GM12878 (cell line): ENCODE measurements at regions not wholly inside any gene's neighbourhood (a gene's known extent, or its start where the extent isn't known, plus 50 kb on each side); places are given as distances from the start of the nearest gene placed in this dataset.

Experiments used
- ATF3 ChIP-seq: IDR thresholded peaks from 2 replicates; pipeline ENCODE4 v1.6.1; 2011; ENCODE audit warnings: low read depth, mild to moderate bottlenecking, low read length, moderate library complexity, borderline replicate concordance; ENCODE audit errors: extremely low read depth
- CBFB ChIP-seq: IDR thresholded peaks from 2 replicates; pipeline ENCODE4 v1.6.1; 2016; ENCODE audit warnings: antibody characterized with exemption, low read depth
- CBX5 ChIP-seq: sonication (generic); IDR thresholded peaks from 2 replicates; pipeline ENCODE4 v1.6.1; 2016; ENCODE audit warnings: low read depth, moderate library complexity, mild to moderate bottlenecking, inconsistent platforms
- CTCF ChIP-seq, 3 experiments: IDR thresholded peaks in 2 of 3; conservative IDR thresholded peaks in 1 of 3; 2 replicates each; pipeline ENCODE4 v1.5.1; 2011; ENCODE audit warnings: low read depth in 3 of 3, low read length in 3 of 3, mild to moderate bottlenecking in 3 of 3, control low read depth in 2 of 3, moderate library complexity in 2 of 3, inconsistent platforms in 1 of 3, mixed read lengths in 1 of 3; ENCODE audit not compliant: control insufficient read depth in 2 of 3, insufficient read depth in 1 of 3; ENCODE audit errors: extremely low read depth in 1 of 3
- ELK1 ChIP-seq: IDR thresholded peaks from 2 replicates; pipeline ENCODE4 v1.6.1; 2012; ENCODE audit warnings: low read depth, low read length, improper control_type of control experiment
- EZH2 ChIP-seq: IDR thresholded peaks from 2 replicates; pipeline ENCODE4 v1.6.1; 2012; ENCODE audit warnings: low read depth, mild to moderate bottlenecking, control low read depth, inconsistent platforms, low read length, borderline replicate concordance; ENCODE audit not compliant: control insufficient read depth
- HDAC6 ChIP-seq: fragments of 200-600 bp; sonication (generic); IDR thresholded peaks from one replicate; pipeline ENCODE4 v1.8.0; 2017; ENCODE audit warnings: antibody characterized with exemption; ENCODE audit not compliant: unreplicated experiment
- IKZF1 ChIP-seq: fragments of 450-650 bp; conservative IDR thresholded peaks from 2 replicates; pipeline ENCODE4 v1.6.1; 2017; ENCODE audit warnings: antibody characterized with exemption, mild to moderate bottlenecking
- IRF3 ChIP-seq: fragments of 450-650 bp; IDR thresholded peaks from 2 replicates; pipeline ENCODE4 v1.6.1; 2014; ENCODE audit warnings: mild to moderate bottlenecking
- IRF4 ChIP-seq: IDR thresholded peaks from 2 replicates; pipeline ENCODE4 v1.6.1; 2011; ENCODE audit warnings: low read depth, low read length
- JUNB ChIP-seq: IDR thresholded peaks from 2 replicates; pipeline ENCODE4 v1.6.1; 2016; ENCODE audit warnings: antibody characterized with exemption, mild to moderate bottlenecking
- LARP7 ChIP-seq: fragments of 450-650 bp; IDR thresholded peaks from 2 replicates; pipeline ENCODE4 v1.6.1; 2017; ENCODE audit warnings: mild to moderate bottlenecking
- MAX ChIP-seq: IDR thresholded peaks from 2 replicates; pipeline ENCODE4 v1.6.1; 2012; ENCODE audit warnings: low read depth, low read length, improper control_type of control experiment
- MYC ChIP-seq: IDR thresholded peaks from 2 replicates; pipeline ENCODE4 v1.6.1; 2011; ENCODE audit warnings: mild to moderate bottlenecking, low read length, moderate library complexity, inconsistent platforms; ENCODE audit not compliant: insufficient read depth, insufficient replicate concordance, insufficient read length, severe bottlenecking
- NFXL1 ChIP-seq: fragments of 450-650 bp; IDR thresholded peaks from 2 replicates; pipeline ENCODE4 v1.6.1; 2017; ENCODE audit warnings: antibody characterized with exemption, mild to moderate bottlenecking, borderline replicate concordance
- NRF1 ChIP-seq: conservative IDR thresholded peaks from 2 replicates; pipeline ENCODE4 v1.6.1; 2011; ENCODE audit warnings: mild to moderate bottlenecking, low read depth, low read length, improper control_type of control experiment
- POLR2AphosphoS2 ChIP-seq: IDR thresholded peaks from 2 replicates; pipeline ENCODE4 v1.6.1; 2011; ENCODE audit warnings: low read depth, mild to moderate bottlenecking, low read length, improper control_type of control experiment, moderate library complexity
- SREBF2 ChIP-seq: IDR thresholded peaks from 2 replicates; pipeline ENCODE4 v1.6.1; 2012; ENCODE audit warnings: mild to moderate bottlenecking, low read length
- ZNF207 ChIP-seq: fragments of 450-650 bp; IDR thresholded peaks from 2 replicates; pipeline ENCODE4 v1.6.1; 2014; ENCODE audit warnings: antibody characterized with exemption, mild to moderate bottlenecking, borderline replicate concordance

GRCh38 chr4:56757821-56758411 lies 63.6 kb downstream of the SPINK2 start (continued):
- no peak for TF ChIP-seq CTCF (IDR thresholded peaks at IDR 0.05 in 2 of 3, conservative IDR thresholded peaks at IDR 0.05 in 1 of 3; ENCODE audit: control insufficient read depth in 2 of 3, extremely low read depth in 1 of 3, insufficient read depth in 1 of 3, low read depth in 3 of 3, low read length in 3 of 3)
- TF ChIP-seq EZH2, result no peak
- TF ChIP-seq NRF1, result no peak
- no peak for TF ChIP-seq SREBF2
- peak; percentile 43; the same call in 1 of the 2 replicates for TF ChIP-seq CBX5
- no peak for TF ChIP-seq IRF4
- TF ChIP-seq NFXL1, result no peak
- TF ChIP-seq LARP7, result no peak
- no peak for TF ChIP-seq HDAC6
- no peak for TF ChIP-seq POLR2AphosphoS2
- TF ChIP-seq ELK1, result no peak
- TF ChIP-seq MYC, result no peak
- peak; percentile 60 for TF ChIP-seq JUNB
- peak; percentile 41; the same call in 1 of the 2 replicates for TF ChIP-seq MAX
- TF ChIP-seq ATF3, result no peak
- no peak; the same call in 1 of the 2 replicates for TF ChIP-seq IKZF1
- peak; percentile 41; the same call in 1 of the 2 replicates for TF ChIP-seq CBFB
- TF ChIP-seq ZNF207, result no peak
- TF ChIP-seq IRF3, result no peak
